IMR-90 (cell line): ENCODE measurements at regions not wholly inside any gene's neighbourhood (a gene's known extent, or its start where the extent isn't known, plus 50 kb on each side); places are given as distances from the start of the nearest gene placed in this dataset.
A peak's percentile ranks its signal among the peaks of the same experiment; 100 is the strongest.

Experiments
- ATAC-seq: fragments of 200-7000 bp; cut with Tn5 transposase; 2 replicates; pipeline ENCODE4 v1.9.1; 2020; ENCODE audit warnings: low read depth, mild to moderate bottlenecking, moderate library complexity
- BruUV-seq: library from RNA; stranded (reverse); fragments of 400-500 nt; replicated peaks from 2 replicates; lab custom pipeline; 2021; lab: Mats Ljungman, UMichigan
- CTCF ChIA-PET: fragments of 300-600 bp; formaldehyde crosslinking; extraction: SDS; loops from one replicate; lab custom pipeline; 2021; ENCODE audit warnings: antibody characterized with exemption; lab: Yijun Ruan, JAX
- POLR2A ChIA-PET: fragments of 300-600 bp; sonication (Branson Sonifier 250); formaldehyde crosslinking; loops from one replicate; lab custom pipeline; 2022; ENCODE audit warnings: antibody characterized with exemption; ENCODE audit not compliant: unreplicated experiment; lab: Charles Lee
- DNase-seq: peaks from one replicate; pipeline ENCODE4 v3.0.0; 2013
- H2AFZ ChIP-seq: replicated peaks from 2 replicates; pipeline ENCODE3; 2013; ENCODE audit warnings: low read length, mild to moderate bottlenecking; ENCODE audit not compliant: poor library complexity
- H2AK5ac ChIP-seq: 2 replicates; pipeline ENCODE4 v1.6.1; 2013; ENCODE audit warnings: low read depth, low read length, inconsistent platforms
- H2AK9ac ChIP-seq: replicated peaks from 2 replicates; pipeline ENCODE3; 2013; ENCODE audit warnings: mild to moderate bottlenecking, low read depth, low read length, moderate library complexity; ENCODE audit not compliant: poor library complexity
- H2BK120ac ChIP-seq: 2 replicates; pipeline ENCODE4 v1.6.1; 2013; ENCODE audit warnings: low read depth, low read length, inconsistent platforms
- H2BK15ac ChIP-seq: 3 replicates; pipeline ENCODE4 v1.6.1; 2013; ENCODE audit warnings: low read depth, low read length, inconsistent platforms
- H2BK20ac ChIP-seq: 2 replicates; pipeline ENCODE4 v1.6.1; 2013; ENCODE audit warnings: low read depth, mild to moderate bottlenecking, inconsistent platforms, low read length, moderate library complexity
- H2BK5ac ChIP-seq: 2 replicates; pipeline ENCODE4 v1.6.1; 2013; ENCODE audit warnings: mild to moderate bottlenecking, low read depth, low read length, inconsistent platforms; ENCODE audit not compliant: poor library complexity, severe bottlenecking
- H3K14ac ChIP-seq: replicated peaks from 2 replicates; pipeline ENCODE4 v1.6.1; 2013; ENCODE audit warnings: low read depth, low read length, inconsistent platforms
- H3K18ac ChIP-seq: 2 replicates; pipeline ENCODE4 v1.6.1; 2013; ENCODE audit warnings: low read depth, low read length, control low read depth
- H3K23ac ChIP-seq: 2 replicates; pipeline ENCODE4 v1.6.1; 2013; ENCODE audit warnings: low read depth, low read length, inconsistent platforms
- H3K27ac ChIP-seq: 2 replicates; pipeline ENCODE4 v1.5.1; 2013; ENCODE audit warnings: mild to moderate bottlenecking, control low read depth, low read length; ENCODE audit not compliant: insufficient read depth
- H3K27me3 ChIP-seq: 2 replicates; pipeline ENCODE4 v1.6.1; 2013; ENCODE audit warnings: low read length; ENCODE audit not compliant: control insufficient read depth, insufficient read depth
- H3K36me3 ChIP-seq: 2 replicates; pipeline ENCODE4 v1.6.1; 2013; ENCODE audit warnings: low read length, mixed read lengths; ENCODE audit not compliant: control insufficient read depth, insufficient read depth
- H3K4ac ChIP-seq: 2 replicates; pipeline ENCODE4 v1.6.1; 2013; ENCODE audit warnings: low read depth, low read length, inconsistent platforms
- H3K4me1 ChIP-seq: 2 replicates; pipeline ENCODE4 v1.6.1; 2013; ENCODE audit warnings: low read length, mixed read lengths; ENCODE audit not compliant: control insufficient read depth, insufficient read depth
- H3K4me2 ChIP-seq: 2 replicates; pipeline ENCODE4 v1.6.1; 2013; ENCODE audit warnings: low read depth, mild to moderate bottlenecking, control low read depth, low read length, moderate library complexity
- H3K4me3 ChIP-seq: 2 replicates; pipeline ENCODE4 v1.5.1; 2013; ENCODE audit warnings: low read depth, mild to moderate bottlenecking, control low read depth, low read length, moderate library complexity; ENCODE audit not compliant: insufficient read depth
- H3K56ac ChIP-seq: 2 replicates; pipeline ENCODE4 v1.6.1; 2013; ENCODE audit warnings: low read length, inconsistent platforms; ENCODE audit not compliant: insufficient read depth; ENCODE audit errors: extremely low read depth
- H3K79me1 ChIP-seq, 2 experiments: 2 replicates each; pipeline ENCODE4 v1.6.1; 2013; ENCODE audit warnings: low read length in 2 of 2, inconsistent platforms in 1 of 2, low read depth in 1 of 2
- H3K9ac ChIP-seq: 2 replicates; pipeline ENCODE4 v1.6.1; 2013; ENCODE audit warnings: low read depth, low read length, control low read depth
- H3K9me1 ChIP-seq: 2 replicates; pipeline ENCODE4 v1.6.1; 2013; ENCODE audit warnings: low read length, inconsistent platforms; ENCODE audit not compliant: insufficient read depth
- H3K9me3 ChIP-seq: 2 replicates; pipeline ENCODE4 v1.6.1; 2013; ENCODE audit warnings: low read length; ENCODE audit not compliant: control insufficient read depth, insufficient read depth
- H4K20me1 ChIP-seq: 2 replicates; pipeline ENCODE4 v1.6.1; 2013; ENCODE audit warnings: low read length, inconsistent platforms; ENCODE audit not compliant: insufficient read depth
- H4K5ac ChIP-seq: 2 replicates; pipeline ENCODE4 v1.6.1; 2013; ENCODE audit warnings: mild to moderate bottlenecking, low read depth, low read length, control low read depth
- H4K8ac ChIP-seq, 2 experiments: 2 replicates each; pipeline ENCODE4 v1.6.1; 2013; ENCODE audit warnings: low read depth in 2 of 2, low read length in 2 of 2, control low read depth in 1 of 2, inconsistent platforms in 1 of 2
- H4K91ac ChIP-seq: 2 replicates; pipeline ENCODE4 v1.6.1; 2013; ENCODE audit warnings: low read depth, low read length, inconsistent platforms; ENCODE audit not compliant: insufficient read depth
- BHLHE40 ChIP-seq: fragments of 150-350 bp; IDR thresholded peaks from 2 replicates; pipeline ENCODE4 v1.6.1; 2016; ENCODE audit warnings: mild to moderate bottlenecking, low read depth, low read length
- WGBS, 2 experiments: methylation state at CpG; one replicate each; pipeline versions ENCODE4 v1.1.5 to v1.1.7; 2013; ENCODE audit warnings: missing lambda C conversion rate in 2 of 2; ENCODE audit not compliant: insufficient read length in 1 of 2; ENCODE audit errors: extremely low coverage in 2 of 2; 5-methylcytosine and 5-hydroxymethylcytosine counted together
- dilution Hi-C: fragments of 300-500 bp; cut with HindIII; formaldehyde crosslinking; loops from one replicate; pipeline ENCODE4 v1.14.3; 2018; ENCODE audit warnings: low sequenced_read_pairs; ENCODE audit not compliant: unreplicated experiment
- in situ Hi-C: fragments of 300-500 bp; cut with MboI; formaldehyde crosslinking; loops from 3 replicates; pipeline ENCODE4 v1.14.3; 2019; ENCODE audit warnings: low sequenced_read_pairs, inconsistent platforms, mixed read lengths
- intact Hi-C: fragments of 100-400 bp; cut with micrococcal nuclease; formaldehyde crosslinking; loops from 2 replicates; pipeline ENCODE4 v1.10.0; 2022
- TF ChIP-seq, protein P1 (sequence below): fragments of 150-350 bp; IDR thresholded peaks from 2 replicates; pipeline ENCODE4 v1.6.1; 2016; ENCODE audit warnings: low read depth, mild to moderate bottlenecking, low read length, moderate library complexity, borderline replicate concordance
- TF ChIP-seq, protein P2 (sequence below): fragments of 150-350 bp; IDR thresholded peaks from 2 replicates; pipeline ENCODE4 v1.6.1; 2017; ENCODE audit warnings: mild to moderate bottlenecking, antibody characterized with exemption, low read length, low read depth

DNA sequence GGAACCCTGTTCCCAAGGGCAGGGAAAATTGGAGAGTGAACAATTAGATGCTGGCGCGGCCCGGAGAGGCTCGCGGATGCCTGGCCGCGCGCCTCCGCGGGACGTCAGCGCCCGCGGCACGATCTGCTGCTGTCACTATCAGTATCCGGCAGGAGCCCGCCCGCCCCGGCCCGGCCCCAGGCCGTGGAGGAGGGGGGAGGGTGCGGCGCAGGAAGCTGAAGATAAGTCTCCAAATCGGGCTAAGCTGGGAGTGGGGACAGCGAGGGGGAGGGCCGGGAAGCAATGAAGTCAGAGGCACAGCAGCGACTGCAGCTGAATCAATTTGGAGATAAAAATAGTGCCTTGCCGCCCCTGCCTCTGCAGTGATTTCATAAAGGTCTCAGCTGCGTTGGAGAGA is 441.5 kb upstream of the KLF12 start:
- no peak overlapping the region for H2BK20ac ChIP-seq
- H3K9me3 ChIP-seq: no peaks in the 10 kb centered on the region
- no peak overlapping the region for H3K27ac ChIP-seq
- no peak overlapping the region for H3K14ac ChIP-seq
- H3K56ac ChIP-seq: no peak overlapping the region
- no TSS peak for BruUV-seq
- DNase-seq (peak; percentile 33), ATAC-seq (peak; percentile 97)
- peak overlapping the region; percentile 23 for H3K4me3 ChIP-seq
- in situ Hi-C loops (no loop called here), intact Hi-C loops (loop anchor here (5.0 kb wide), 1 partner anchor 438 kb away; no protein-coding TSS in a partner anchor), dilution Hi-C loops (no loop called here)
- no peak overlapping the region for H2AK5ac ChIP-seq
- peak overlapping the region; percentile 78 for H2AFZ ChIP-seq
- ChIA-PET CTCF (no interaction called here), POLR2A (no interaction called here)
- no peak overlapping the region for H2BK15ac ChIP-seq
- no peak overlapping the region for H3K18ac ChIP-seq
- H3K4me2 ChIP-seq: peak overlapping the region; percentile 91
- H4K91ac ChIP-seq: no peak overlapping the region
- H4K8ac ChIP-seq: peak overlapping the region in 1 of 2 experiments; percentile 12; a peak in 1 of 4 replicates
- peaks cover 6% of the 10 kb centered on the region; the same call in 1 of the 2 replicates for H3K27me3 ChIP-seq
- peak overlapping the region; percentile 20 for H3K9ac ChIP-seq
- no peak overlapping the region for H2AK9ac ChIP-seq
- peaks cover 2% of the 10 kb centered on the region; the same call in 1 of the 2 replicates for H3K4me1 ChIP-seq
- 4% methylated on average over 10 of the region's 29 CpGs; no CpG with 5 or more reads in 1 of the 2 experiments for WGBS, 2 experiments
- H3K79me1 ChIP-seq: no peaks in the 10 kb centered on the region
- no peak overlapping the region for H3K4ac ChIP-seq
- no peaks in the 10 kb centered on the region for H4K20me1 ChIP-seq
- H3K9me1 ChIP-seq: no peaks in the 10 kb centered on the region
- H2BK120ac ChIP-seq: no peak overlapping the region
- TF ChIP-seq, protein P1, sequence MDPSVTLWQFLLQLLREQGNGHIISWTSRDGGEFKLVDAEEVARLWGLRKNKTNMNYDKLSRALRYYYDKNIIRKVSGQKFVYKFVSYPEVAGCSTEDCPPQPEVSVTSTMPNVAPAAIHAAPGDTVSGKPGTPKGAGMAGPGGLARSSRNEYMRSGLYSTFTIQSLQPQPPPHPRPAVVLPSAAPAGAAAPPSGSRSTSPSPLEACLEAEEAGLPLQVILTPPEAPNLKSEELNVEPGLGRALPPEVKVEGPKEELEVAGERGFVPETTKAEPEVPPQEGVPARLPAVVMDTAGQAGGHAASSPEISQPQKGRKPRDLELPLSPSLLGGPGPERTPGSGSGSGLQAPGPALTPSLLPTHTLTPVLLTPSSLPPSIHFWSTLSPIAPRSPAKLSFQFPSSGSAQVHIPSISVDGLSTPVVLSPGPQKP: no peak
- TF ChIP-seq, protein P2, sequence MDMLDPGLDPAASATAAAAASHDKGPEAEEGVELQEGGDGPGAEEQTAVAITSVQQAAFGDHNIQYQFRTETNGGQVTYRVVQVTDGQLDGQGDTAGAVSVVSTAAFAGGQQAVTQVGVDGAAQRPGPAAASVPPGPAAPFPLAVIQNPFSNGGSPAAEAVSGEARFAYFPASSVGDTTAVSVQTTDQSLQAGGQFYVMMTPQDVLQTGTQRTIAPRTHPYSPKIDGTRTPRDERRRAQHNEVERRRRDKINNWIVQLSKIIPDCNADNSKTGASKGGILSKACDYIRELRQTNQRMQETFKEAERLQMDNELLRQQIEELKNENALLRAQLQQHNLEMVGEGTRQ: no peak
- TF ChIP-seq BHLHE40: peak; percentile 22; the same call in 1 of the 2 replicates
- no peaks in the 10 kb centered on the region for H3K36me3 ChIP-seq
- H2BK5ac ChIP-seq: no peak overlapping the region
- H3K23ac ChIP-seq: 0 out of 2 replicates have a peak overlapping the region, but pooled peaks have one; percentile 52
- H4K5ac ChIP-seq: no peak overlapping the region
